ENCODE measurements at regions not wholly inside any gene's neighbourhood (a gene's known extent, or its start where the extent isn't known, plus 50 kb on each side); places are given as distances from the start of the nearest gene placed in this dataset.

GRCh38 chr5:99765011-99765410 lies 770.2 kb upstream of the FAM174A start:
- H3K23me2 ChIP-seq (ENCODE audit: insufficient read length, low read depth, low read length, poor library complexity, severe bottlenecking): no peaks in the 10 kb centered on the region
- no peaks in the 10 kb centered on the region for H3K79me1 ChIP-seq (ENCODE audit: insufficient read depth, low read depth, low read length, poor library complexity, severe bottlenecking)
- no peak overlapping the region for H2BK15ac ChIP-seq (ENCODE audit: low read depth, low read length)
- TF ChIP-seq, protein P1, sequence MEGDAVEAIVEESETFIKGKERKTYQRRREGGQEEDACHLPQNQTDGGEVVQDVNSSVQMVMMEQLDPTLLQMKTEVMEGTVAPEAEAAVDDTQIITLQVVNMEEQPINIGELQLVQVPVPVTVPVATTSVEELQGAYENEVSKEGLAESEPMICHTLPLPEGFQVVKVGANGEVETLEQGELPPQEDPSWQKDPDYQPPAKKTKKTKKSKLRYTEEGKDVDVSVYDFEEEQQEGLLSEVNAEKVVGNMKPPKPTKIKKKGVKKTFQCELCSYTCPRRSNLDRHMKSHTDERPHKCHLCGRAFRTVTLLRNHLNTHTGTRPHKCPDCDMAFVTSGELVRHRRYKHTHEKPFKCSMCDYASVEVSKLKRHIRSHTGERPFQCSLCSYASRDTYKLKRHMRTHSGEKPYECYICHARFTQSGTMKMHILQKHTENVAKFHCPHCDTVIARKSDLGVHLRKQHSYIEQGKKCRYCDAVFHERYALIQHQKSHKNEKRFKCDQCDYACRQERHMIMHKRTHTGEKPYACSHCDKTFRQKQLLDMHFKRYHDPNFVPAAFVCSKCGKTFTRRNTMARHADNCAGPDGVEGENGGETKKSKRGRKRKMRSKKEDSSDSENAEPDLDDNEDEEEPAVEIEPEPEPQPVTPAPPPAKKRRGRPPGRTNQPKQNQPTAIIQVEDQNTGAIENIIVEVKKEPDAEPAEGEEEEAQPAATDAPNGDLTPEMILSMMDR (conservative IDR thresholded peaks at IDR 0.05): no peak
- no peak overlapping the region for H3K27ac ChIP-seq (ENCODE audit: insufficient read length, low read depth, low read length)
- no peak overlapping the region for H4K8ac ChIP-seq (replicated peaks; ENCODE audit: insufficient read length, low read depth, low read length)
- DNase-seq: no peak
- H3K79me2 ChIP-seq (ENCODE audit: insufficient read depth, low read length): no peaks in the 10 kb centered on the region
- no peak overlapping the region for H3K56ac ChIP-seq (ENCODE audit: insufficient read length, low read depth, low read length)
- no peak overlapping the region for H2BK120ac ChIP-seq (ENCODE audit: low read depth, low read length, poor library complexity, severe bottlenecking)
- no peak overlapping the region for H3K4me2 ChIP-seq (ENCODE audit: insufficient read depth, insufficient read length, low read length)
- H4K5ac ChIP-seq (ENCODE audit: insufficient read length, low read depth, low read length): no peak overlapping the region
- H2BK12ac ChIP-seq (ENCODE audit: insufficient read length, low read depth, low read length): no peak overlapping the region
- no CpG with 5 or more reads among the region's 3 CpGs for WGBS (ENCODE audit: extremely low coverage, insufficient read length, low lambda C conversion rate)
- H3K4me3 Mint-ChIP-seq: no peak overlapping the region
- no peak overlapping the region for H3K23ac ChIP-seq (ENCODE audit: insufficient read length, low read depth, low read length)
- H3K4me1 ChIP-seq (ENCODE audit: insufficient read depth, low read length): no peaks in the 10 kb centered on the region; the same call in 1 of the 2 replicates
- no peak overlapping the region for H2BK20ac ChIP-seq (ENCODE audit: low read depth, low read length, poor library complexity, severe bottlenecking)
- H3T11ph ChIP-seq (ENCODE audit: low read length): no peak overlapping the region
- H3K9me3 ChIP-seq (ENCODE audit: control insufficient read depth, low read depth, low read length): no peaks in the 10 kb centered on the region
- no peak overlapping the region for H3K18ac ChIP-seq (ENCODE audit: insufficient read length, low read depth, low read length)
- H3K27me3 Mint-ChIP-seq (ENCODE audit: low read depth): no peaks in the 10 kb centered on the region; the same call in 1 of the 2 replicates
- H2BK5ac ChIP-seq (ENCODE audit: insufficient read length, low read length): no peak overlapping the region
- no peaks in the 10 kb centered on the region; a peak in 1 of 7 replicates for H3K36me3 Mint-ChIP-seq (ENCODE audit: insufficient read depth in 1 of 3, low read depth in 3 of 3)
- H3K27me3 ChIP-seq (ENCODE audit: insufficient read depth, low read length): no peaks in the 10 kb centered on the region
- no peak overlapping the region for H3K14ac ChIP-seq (ENCODE audit: insufficient read depth, low read length)
- no peaks in the 10 kb centered on the region for H4K20me1 ChIP-seq (ENCODE audit: control insufficient read depth, insufficient read depth, insufficient read length)
- no peak overlapping the region for H3K4ac ChIP-seq (ENCODE audit: low read depth, low read length)
- peaks cover 3 to 4% of the 10 kb centered on the region in 2 experiments; a peak in 3 of 5 replicates for H3K9me3 Mint-ChIP-seq
- no peak overlapping the region for H2AK5ac ChIP-seq (ENCODE audit: insufficient read length, low read length)
- H4K91ac ChIP-seq (ENCODE audit: insufficient read length, low read depth, low read length): no peak overlapping the region
- H2AFZ ChIP-seq (ENCODE audit: low read length): no peak overlapping the region
- no peak overlapping the region for H3K9ac ChIP-seq (ENCODE audit: extremely low read depth, insufficient read length, low read length)
- no peak overlapping the region for H3K27ac Mint-ChIP-seq
- H3K4me1 Mint-ChIP-seq: peaks cover 7 to 8% of the 10 kb centered on the region in 2 experiments
